ENCODE measurements at regions not wholly inside any gene's neighbourhood (a gene's known extent, or its start where the extent isn't known, plus 50 kb on each side); places are given as distances from the start of the nearest gene placed in this dataset.
A peak's percentile ranks its signal among the peaks of the same experiment; 100 is the strongest.

GRCh38 chr13:42485272-42485671 is 88.7 kb upstream of the TNFSF11 start:
- no peak for DNase-seq

- peak; percentile 29 for DNase-seq
These were observed 87.2 kb upstream of the TNFSF11 start for GRCh38 chr13:42486711-42487198.

GRCh38 chr13:42487221-42487620 is 86.7 kb upstream of the TNFSF11 start:
- no peak for DNase-seq

DNA sequence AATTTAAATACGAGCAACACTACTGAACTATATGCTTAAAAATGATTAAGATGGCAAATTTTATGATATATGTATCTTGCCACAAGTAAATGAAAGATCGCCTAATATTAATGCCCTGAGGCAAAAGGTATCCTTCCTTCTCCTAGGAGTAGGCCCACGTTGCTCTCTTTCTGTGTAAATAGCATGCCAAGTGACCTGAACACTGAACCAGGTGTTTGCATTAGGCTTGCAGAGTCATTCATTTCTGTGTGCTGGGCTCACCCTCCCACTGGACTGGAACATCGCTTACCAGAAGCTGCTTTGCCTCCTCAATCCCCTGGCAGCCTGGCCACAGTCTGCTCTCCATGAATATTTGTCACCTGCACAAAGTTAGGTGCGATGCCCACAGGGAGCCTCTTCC is 83.3 kb upstream of the TNFSF11 start:
- no peak for DNase-seq

GRCh38 chr13:42492372-42492920 is 81.5 kb upstream of the TNFSF11 start:
- no peak for DNase-seq

GRCh38 chr13:42494157-42494556 is 79.8 kb upstream of the TNFSF11 start:
- DNase-seq, result peak; percentile 74

- DNase-seq, result peak; percentile 75
These were observed 78.7 kb upstream of the TNFSF11 start for GRCh38 chr13:42495255-42495654.

DNA sequence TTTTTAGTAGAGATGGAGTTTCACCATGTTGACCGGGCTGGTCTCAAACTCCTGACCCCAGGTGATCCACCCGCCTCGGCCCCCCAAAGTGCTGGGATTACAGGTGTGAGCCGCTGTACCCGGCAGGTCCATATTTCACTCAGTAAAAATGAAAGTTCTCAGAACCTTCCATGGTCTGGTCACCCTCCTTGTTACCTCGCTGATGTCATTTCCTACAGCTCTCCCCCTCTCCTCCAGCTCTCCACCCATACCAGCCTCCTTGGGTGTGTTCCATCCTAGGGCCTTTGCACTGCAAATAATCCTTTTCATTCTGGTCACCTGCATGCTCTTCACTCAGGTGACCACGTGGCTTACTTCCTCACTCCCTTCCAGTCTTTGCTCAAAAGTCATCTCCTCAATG is 78.2 kb upstream of the TNFSF11 start:
- peak; percentile 73 for DNase-seq

GRCh38 chr13:42496926-42497554 is 76.9 kb upstream of the TNFSF11 start:
- peak; percentile 87 for DNase-seq

DNA sequence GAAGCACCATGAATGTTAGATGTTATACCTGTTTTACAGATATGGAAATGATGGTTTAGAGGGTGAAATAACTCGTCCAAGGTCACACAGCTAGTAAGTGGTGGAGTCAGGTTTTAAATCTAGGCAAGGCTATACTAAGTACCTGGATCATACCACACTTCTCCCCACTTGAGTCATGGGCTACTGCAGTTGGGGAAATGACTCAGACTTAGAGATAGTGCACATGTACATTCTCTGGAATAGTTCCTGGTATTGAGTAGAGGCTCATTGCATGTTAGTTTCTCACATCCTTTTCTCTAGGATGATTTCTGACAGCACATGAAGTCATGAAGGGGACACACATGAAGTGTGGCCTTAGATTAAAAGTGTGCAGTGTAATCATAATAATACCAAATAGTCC is 76.2 kb upstream of the TNFSF11 start:
- peak; percentile 93 for DNase-seq

DNA sequence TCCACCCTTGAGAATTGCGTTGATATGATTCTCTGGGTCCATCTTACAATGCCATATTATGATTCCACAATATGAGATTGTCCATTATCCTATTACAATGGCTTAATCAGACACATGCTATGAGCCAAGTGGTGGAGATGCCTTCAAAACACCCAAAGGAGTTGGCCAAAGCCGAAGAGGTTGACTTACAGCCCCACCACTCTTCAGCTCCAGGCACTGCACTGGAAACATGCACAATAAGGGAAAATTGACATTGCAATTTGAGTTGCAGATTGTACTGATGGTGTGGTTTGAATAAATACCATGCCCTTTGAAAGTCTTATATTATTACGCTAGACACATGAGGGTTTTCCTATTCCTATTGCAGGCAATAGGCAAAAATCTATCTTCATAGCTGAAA is 75.4 kb upstream of the TNFSF11 start:
- peak; percentile 37 for DNase-seq

Data from activated CD4-positive, alpha-beta T cell treated with anti-CD3 and anti-CD28 coated beads, Interleukin-10, Interleukin-2, amounts not matched to agents 100 ng/mL and 50 ng/mL, durations not matched to agents 16 hours and 8 hours (primary cell).